GM19463 (cell line): ENCODE measurements at regions not wholly inside any gene's neighbourhood (a gene's known extent, or its start where the extent isn't known, plus 50 kb on each side); places are given as distances from the start of the nearest gene placed in this dataset.
"Not testable (repeated sequence)": the region's sequence is repeated elsewhere in the genome, so short reads cannot be mapped to it uniquely, and the experiment has no call there.

Source experiments
- ATAC-seq: cut with Tn5 transposase; IDR thresholded peaks from one replicate; pipeline ENCODE4 v1.9.1; 2021; ENCODE audit warnings: mild to moderate bottlenecking, moderate library complexity; ENCODE audit not compliant: unreplicated experiment

- no peak for ATAC-seq
Observed at GRCh38 chr2:83016343-83017110, 1442.6 kb downstream of the SUCLG1 start.

GRCh38 chr2:83015900-83016299, 1443.2 kb downstream of the SUCLG1 start:
- no peak for ATAC-seq

GRCh38 chr2:83015035-83015715, 1443.9 kb downstream of the SUCLG1 start:
- ATAC-seq, result no peak

- ATAC-seq, result no peak
Observed at GRCh38 chr2:83014462-83014861, 1444.6 kb downstream of the SUCLG1 start.

- ATAC-seq, result no peak
Observed at GRCh38 chr2:83006961-83007360, 1452.1 kb downstream of the SUCLG1 start.

- no peak for ATAC-seq
Observed at GRCh38 chr2:83003555-83003954, 1455.5 kb downstream of the SUCLG1 start.

GRCh38 chr2:83002706-83003105, 1456.4 kb downstream of the SUCLG1 start:
- ATAC-seq, result no peak

GRCh38 chr2:82998781-82999180, 1460.3 kb downstream of the SUCLG1 start:
- no peak for ATAC-seq

GRCh38 chr2:82996217-82996616, 1462.9 kb downstream of the SUCLG1 start:
- no peak for ATAC-seq

GRCh38 chr2:82994151-82994550, 1464.9 kb downstream of the SUCLG1 start:
- ATAC-seq, result no peak

GRCh38 chr2:82993609-82994008, 1465.5 kb downstream of the SUCLG1 start:
- no peak for ATAC-seq

- ATAC-seq, result no peak
Observed at GRCh38 chr2:82992968-82993367, 1466.1 kb downstream of the SUCLG1 start.

- ATAC-seq, result not testable (repeated sequence)
Observed at GRCh38 chr2:82987706-82988105, 1471.4 kb downstream of the SUCLG1 start.

- no peak for ATAC-seq
Observed at GRCh38 chr2:82986899-82987298, 1472.2 kb downstream of the SUCLG1 start.

GRCh38 chr2:82985572-82986197, 1473.4 kb downstream of the SUCLG1 start:
- ATAC-seq, result no peak

- no peak for ATAC-seq
Observed at GRCh38 chr2:82968358-82968757, 1490.7 kb downstream of the SUCLG1 start.

- ATAC-seq, result no peak
Observed at GRCh38 chr2:82964341-82964740, 1494.7 kb downstream of the SUCLG1 start.

- ATAC-seq, result no peak
Observed at GRCh38 chr2:82959727-82960126, 1499.4 kb downstream of the SUCLG1 start.

- no peak for ATAC-seq
Observed at GRCh38 chr2:82954868-82955267, 1504.2 kb downstream of the SUCLG1 start.

- ATAC-seq, result no peak
Observed at GRCh38 chr2:82939211-82939610, 1519.9 kb downstream of the SUCLG1 start.

- ATAC-seq, result not testable (repeated sequence)
Observed at GRCh38 chr2:82938321-82938845, 1520.7 kb downstream of the SUCLG1 start.

GRCh38 chr2:82913566-82913965, 1545.5 kb downstream of the SUCLG1 start:
- ATAC-seq, result no peak
